K562 (cell line): ENCODE measurements at regions not wholly inside any gene's neighbourhood (a gene's known extent, or its start where the extent isn't known, plus 50 kb on each side); places are given as distances from the start of the nearest gene placed in this dataset.

Experiments
- FOXO4 ChIP-seq: fragments of 450-650 bp; formaldehyde crosslinking; IDR thresholded peaks from 2 replicates; pipeline ENCODE4 v1.4.0; 2020; ENCODE audit warnings: mild to moderate bottlenecking, moderate library complexity
- HCFC1 ChIP-seq: IDR thresholded peaks from 2 replicates; pipeline ENCODE4 v1.6.1; 2012; ENCODE audit warnings: low read depth, low read length, improper control_type of control experiment
- HNRNPL ChIP-seq: fragments of 200-400 bp; formaldehyde crosslinking; IDR thresholded peaks from 2 replicates; pipeline ENCODE4 v1.6.1; 2017; ENCODE audit warnings: low read depth, mild to moderate bottlenecking, low read length

- TF ChIP-seq HCFC1 (no peak), FOXO4 (no peak), HNRNPL (no peak)
Measured at GRCh38 chr2:104582471-104582870, 271.4 kb upstream of the POU3F3 start.
